ENCODE measurements at regions not wholly inside any gene's neighbourhood (a gene's known extent, or its start where the extent isn't known, plus 50 kb on each side); places are given as distances from the start of the nearest gene placed in this dataset.
"Not testable (repeated sequence)": the region's sequence is repeated elsewhere in the genome, so short reads cannot be mapped to it uniquely, and the experiment has no call there.

GRCh38 chr10:117801691-117802090 is 245.1 kb downstream of the RAB11FIP2 start:
- no peaks in the 10 kb centered on the region for H3K9me3 Mint-ChIP-seq (ENCODE audit: unreplicated experiment)
- no peak for TF ChIP-seq CTCF (IDR thresholded peaks at IDR 0.05)

GRCh38 chr10:117804470-117805011 is 242.2 kb downstream of the RAB11FIP2 start:
- no peak overlapping the region for H3K4me3 Mint-ChIP-seq (ENCODE audit: unreplicated experiment)
- no peak for DNase-seq (ENCODE audit: extremely low spot score, unreplicated experiment)
- no peak overlapping the region for H3K27ac Mint-ChIP-seq (ENCODE audit: unreplicated experiment)
- no peaks in the 10 kb centered on the region for H3K36me3 Mint-ChIP-seq (ENCODE audit: unreplicated experiment)
- H3K4me1 Mint-ChIP-seq (ENCODE audit: unreplicated experiment): no peaks in the 10 kb centered on the region
- TF ChIP-seq CTCF (IDR thresholded peaks at IDR 0.05): no peak
- peaks cover 4% of the 10 kb centered on the region for H3K9me3 Mint-ChIP-seq (ENCODE audit: unreplicated experiment)
- no peaks in the 10 kb centered on the region for H3K27me3 Mint-ChIP-seq (ENCODE audit: unreplicated experiment)

More at GRCh38 chr10:117801691-117802090, 245.1 kb downstream of the RAB11FIP2 start:
- Mint-ChIP-seq H3K27me3 (ENCODE audit: unreplicated experiment) (no peaks in the 10 kb centered on the region), H3K4me3 (ENCODE audit: unreplicated experiment) (no peak overlapping the region), H3K27ac (ENCODE audit: unreplicated experiment) (no peak overlapping the region), H3K36me3 (ENCODE audit: unreplicated experiment) (no peaks in the 10 kb centered on the region), H3K4me1 (ENCODE audit: unreplicated experiment) (no peaks in the 10 kb centered on the region)
- DNase-seq (ENCODE audit: extremely low spot score, unreplicated experiment): no peak

- DNase-seq (ENCODE audit: extremely low spot score, unreplicated experiment): no peak
- Mint-ChIP-seq H3K27ac (ENCODE audit: unreplicated experiment) (no peak overlapping the region), H3K4me3 (ENCODE audit: unreplicated experiment) (no peak overlapping the region), H3K36me3 (ENCODE audit: unreplicated experiment) (no peaks in the 10 kb centered on the region), H3K9me3 (ENCODE audit: unreplicated experiment) (peaks cover 4% of the 10 kb centered on the region), H3K27me3 (ENCODE audit: unreplicated experiment) (no peaks in the 10 kb centered on the region), H3K4me1 (ENCODE audit: unreplicated experiment) (no peaks in the 10 kb centered on the region)
- TF ChIP-seq CTCF (IDR thresholded peaks at IDR 0.05): no peak
Observed at GRCh38 chr10:117805139-117805538, 241.6 kb downstream of the RAB11FIP2 start.

GRCh38 chr10:117807441-117807840 is 239.3 kb downstream of the RAB11FIP2 start:
- H3K36me3 Mint-ChIP-seq (ENCODE audit: unreplicated experiment): no peaks in the 10 kb centered on the region
- no peak overlapping the region for H3K27ac Mint-ChIP-seq (ENCODE audit: unreplicated experiment)
- H3K27me3 Mint-ChIP-seq (ENCODE audit: unreplicated experiment): no peaks in the 10 kb centered on the region
- no peaks in the 10 kb centered on the region for H3K4me1 Mint-ChIP-seq (ENCODE audit: unreplicated experiment)
- DNase-seq (ENCODE audit: extremely low spot score, unreplicated experiment): no peak
- no peak overlapping the region for H3K4me3 Mint-ChIP-seq (ENCODE audit: unreplicated experiment)
- TF ChIP-seq CTCF (IDR thresholded peaks at IDR 0.05): no peak
- peaks cover 9% of the 10 kb centered on the region for H3K9me3 Mint-ChIP-seq (ENCODE audit: unreplicated experiment)

- not testable (repeated sequence) for H3K4me1 Mint-ChIP-seq (ENCODE audit: unreplicated experiment)
Observed at GRCh38 chr10:117815816-117816215, 230.9 kb downstream of the RAB11FIP2 start.

GRCh38 chr10:117817116-117817515 is 229.6 kb downstream of the RAB11FIP2 start:
- Mint-ChIP-seq H3K4me3 (ENCODE audit: unreplicated experiment) (no peak overlapping the region), H3K9me3 (ENCODE audit: unreplicated experiment) (peaks cover 4% of the 10 kb centered on the region), H3K27ac (ENCODE audit: unreplicated experiment) (no peak overlapping the region), H3K4me1 (ENCODE audit: unreplicated experiment) (no peaks in the 10 kb centered on the region), H3K36me3 (ENCODE audit: unreplicated experiment) (no peaks in the 10 kb centered on the region), H3K27me3 (ENCODE audit: unreplicated experiment) (no peaks in the 10 kb centered on the region)
- no peak for TF ChIP-seq CTCF (IDR thresholded peaks at IDR 0.05)
- no peak for DNase-seq (ENCODE audit: extremely low spot score, unreplicated experiment)

More at GRCh38 chr10:117815816-117816215, 230.9 kb downstream of the RAB11FIP2 start:
- not testable (repeated sequence) for H3K36me3 Mint-ChIP-seq (ENCODE audit: unreplicated experiment); H3K9me3 Mint-ChIP-seq (ENCODE audit: unreplicated experiment); H3K4me3 Mint-ChIP-seq (ENCODE audit: unreplicated experiment); DNase-seq (ENCODE audit: extremely low spot score, unreplicated experiment); H3K27ac Mint-ChIP-seq (ENCODE audit: unreplicated experiment); H3K27me3 Mint-ChIP-seq (ENCODE audit: unreplicated experiment)
